ENCODE measurements at regions not wholly inside any gene's neighbourhood (a gene's known extent, or its start where the extent isn't known, plus 50 kb on each side); places are given as distances from the start of the nearest gene placed in this dataset.

- Histone ChIP-seq H3K27me3 (no peaks in the 10 kb centered on the region), H3K9me3 (no peaks in the 10 kb centered on the region), H3K27ac (no peak overlapping the region), H3K4me3 (no peak overlapping the region), H3K4me1 (no peaks in the 10 kb centered on the region), H3K36me3 (no peaks in the 10 kb centered on the region)
- no peak for DNase-seq (ENCODE audit: low spot score in 2 of 2)
- TF ChIP-seq CTCF (IDR thresholded peaks at IDR 0.05): no peak
- intact Hi-C loops (cut with DNase I): no loop called here
Observed at GRCh38 chr2:133812826-133813617, 244.8 kb upstream of the NCKAP5 start.

GRCh38 chr2:133814890-133815289 is 246.6 kb upstream of the NCKAP5 start:
- Histone ChIP-seq H3K4me3 (no peak overlapping the region), H3K36me3 (no peaks in the 10 kb centered on the region), H3K27ac (no peak overlapping the region), H3K9me3 (no peaks in the 10 kb centered on the region), H3K27me3 (no peaks in the 10 kb centered on the region), H3K4me1 (no peaks in the 10 kb centered on the region)
- intact Hi-C loops (cut with DNase I): no loop called here
- no peak for TF ChIP-seq CTCF (IDR thresholded peaks at IDR 0.05)
- no peak for DNase-seq (ENCODE audit: low spot score in 2 of 2)

GRCh38 chr2:133816037-133816436 is 247.8 kb upstream of the NCKAP5 start:
- DNase-seq (ENCODE audit: low spot score in 2 of 2): no peak
- Histone ChIP-seq H3K9me3 (no peaks in the 10 kb centered on the region), H3K4me1 (no peaks in the 10 kb centered on the region), H3K27ac (no peak overlapping the region), H3K27me3 (no peaks in the 10 kb centered on the region), H3K4me3 (no peak overlapping the region), H3K36me3 (no peaks in the 10 kb centered on the region)
- intact Hi-C loops (cut with DNase I): no loop called here
- no peak for TF ChIP-seq CTCF (IDR thresholded peaks at IDR 0.05)

GRCh38 chr2:133817680-133818566 is 249.7 kb upstream of the NCKAP5 start:
- Histone ChIP-seq H3K27ac (no peak overlapping the region), H3K4me1 (no peaks in the 10 kb centered on the region), H3K36me3 (no peaks in the 10 kb centered on the region), H3K4me3 (no peak overlapping the region), H3K9me3 (no peaks in the 10 kb centered on the region), H3K27me3 (no peaks in the 10 kb centered on the region)
- TF ChIP-seq CTCF (IDR thresholded peaks at IDR 0.05): no peak
- intact Hi-C loops (cut with DNase I): no loop called here
- DNase-seq (ENCODE audit: low spot score in 2 of 2): no peak

- no peak overlapping the region for H3K4me3 ChIP-seq
- no peaks in the 10 kb centered on the region for H3K4me1 ChIP-seq
- H3K9me3 ChIP-seq: no peaks in the 10 kb centered on the region
- no peaks in the 10 kb centered on the region for H3K36me3 ChIP-seq
- H3K27me3 ChIP-seq: no peaks in the 10 kb centered on the region
- TF ChIP-seq CTCF (IDR thresholded peaks at IDR 0.05): no peak
- intact Hi-C loops (cut with DNase I): no loop called here
- DNase-seq (ENCODE audit: low spot score in 2 of 2): no peak
- H3K27ac ChIP-seq: no peak overlapping the region
Observed at GRCh38 chr2:133818661-133819060, 250.4 kb upstream of the NCKAP5 start.
